ENCODE measurements at regions not wholly inside any gene's neighbourhood (a gene's known extent, or its start where the extent isn't known, plus 50 kb on each side); places are given as distances from the start of the nearest gene placed in this dataset.

DNA sequence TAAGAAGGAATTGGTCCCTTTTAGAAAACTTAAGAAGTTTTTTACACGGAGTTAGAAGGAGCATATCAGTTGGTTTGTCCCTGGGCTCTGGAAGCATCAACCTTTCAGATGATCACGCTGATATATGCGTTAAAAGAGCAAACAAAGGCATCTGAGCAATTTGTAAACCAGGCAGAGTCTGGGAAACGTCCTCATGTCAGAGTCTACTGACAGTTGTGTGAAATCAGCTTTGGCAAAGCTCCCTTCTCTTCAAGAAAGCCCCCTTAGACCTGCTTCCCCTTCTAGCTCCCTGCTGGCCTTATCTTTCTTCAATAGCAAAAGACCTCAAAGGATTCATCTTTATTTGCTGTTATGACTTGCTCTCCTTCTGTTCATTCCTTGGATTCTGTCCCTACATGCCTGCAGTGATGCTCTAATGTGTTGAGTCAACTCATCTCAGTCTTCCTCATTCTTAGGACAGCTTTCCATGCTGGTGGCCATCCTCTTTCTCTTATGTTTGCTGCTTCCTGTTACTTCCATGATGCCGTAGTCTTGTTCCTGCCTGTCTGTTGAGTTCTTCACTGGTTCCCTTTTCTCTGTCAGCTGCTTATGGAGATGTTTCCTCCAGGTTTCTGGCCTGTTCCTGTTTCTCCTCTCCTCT, 106.5 kb upstream of the BMPER start:
- no peaks in the 10 kb centered on the region for H4K20me1 ChIP-seq (ENCODE audit: insufficient read depth)
- no peak overlapping the region for H3K4me3 ChIP-seq (replicated peaks in 1 of 2; ENCODE audit: low read depth in 1 of 2, low read length in 2 of 2)
- H3K27ac ChIP-seq (ENCODE audit: low read depth, low read length), result no peak overlapping the region
- H3K4me2 ChIP-seq (ENCODE audit: low read length), result no peak overlapping the region
- no peaks in the 10 kb centered on the region for H3K9me2 ChIP-seq (ENCODE audit: insufficient read depth)
- TF ChIP-seq POLR2A (IDR thresholded peaks at IDR 0.05; ENCODE audit: borderline replicate concordance, extremely low read depth, insufficient read depth, insufficient read length), result no peak
- no peak for TF ChIP-seq RAD21 (IDR thresholded peaks at IDR 0.05; ENCODE audit: low read depth)
- TF ChIP-seq SRF (IDR thresholded peaks at IDR 0.05; ENCODE audit: low read depth), result no peak
- TF ChIP-seq EZH2phosphoT487 (IDR thresholded peaks at IDR 0.05; ENCODE audit: borderline replicate concordance), result no peak
- H3K4me1 ChIP-seq (ENCODE audit: control insufficient read depth in 1 of 2, insufficient read depth in 2 of 2, low read length in 2 of 2), result no peaks in the 10 kb centered on the region
- intact Hi-C loops (cut with micrococcal nuclease), result no loop called here
- POLR2A ChIA-PET, result no interaction called here
- no peaks in the 10 kb centered on the region for H3K79me2 ChIP-seq (ENCODE audit: insufficient read depth, low read length)
- H3K9ac ChIP-seq (ENCODE audit: low read length), result no peak overlapping the region
- DNase-seq (ENCODE audit: low read depth, low spot score) (no peak), ATAC-seq (no peak)
- H3K9me3 ChIP-seq (ENCODE audit: control insufficient read depth in 1 of 2, insufficient read depth in 1 of 2, low read depth in 1 of 2, low read length in 2 of 2), result no peaks in the 10 kb centered on the region
- no TSS peak for BruUV-seq (replicated peaks)
- CTCF ChIA-PET, result no interaction called here
- no peak overlapping the region for H2AFZ ChIP-seq (ENCODE audit: low read depth, low read length, poor library complexity, severe bottlenecking)
- no peaks in the 10 kb centered on the region for H3K36me3 ChIP-seq (ENCODE audit: control insufficient read depth in 1 of 2, insufficient read depth in 2 of 2, low read length in 2 of 2)
- RAD21 ChIA-PET (ENCODE audit: low non-redundant PET in 1 of 2, low total read pairs in 2 of 2, uncharacterized antibody in 2 of 2, unreplicated experiment in 2 of 2), result no interaction called here
- H3K27me3 ChIP-seq (ENCODE audit: insufficient read depth, low read length), result no peaks in the 10 kb centered on the region

DNA sequence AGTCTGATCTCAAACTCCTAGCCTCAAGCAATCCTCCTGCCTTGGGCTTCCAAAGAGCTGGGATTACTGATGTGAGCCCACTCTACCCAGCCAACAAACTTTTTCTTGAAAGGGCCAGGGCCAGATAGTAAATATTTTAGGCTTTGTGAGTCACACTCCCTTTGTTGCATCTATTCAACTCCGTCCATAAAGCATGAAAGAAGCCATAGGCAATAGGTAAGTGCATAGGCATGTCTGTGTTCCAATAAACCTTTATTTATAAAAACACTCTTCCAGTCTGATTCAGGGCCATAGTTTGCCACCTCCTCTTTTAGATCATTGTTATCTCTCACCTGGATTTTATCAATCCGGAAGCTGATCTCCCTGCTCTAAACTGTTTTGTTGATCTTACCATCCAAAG, 105.6 kb upstream of the BMPER start:
- RAD21 ChIA-PET (ENCODE audit: low non-redundant PET in 1 of 2, low total read pairs in 2 of 2, uncharacterized antibody in 2 of 2, unreplicated experiment in 2 of 2), result no interaction called here
- H3K4me1 ChIP-seq (ENCODE audit: control insufficient read depth in 1 of 2, insufficient read depth in 2 of 2, low read length in 2 of 2), result no peaks in the 10 kb centered on the region
- intact Hi-C loops (cut with micrococcal nuclease), result no loop called here

More for the DNA sequence above, 105.6 kb upstream of the BMPER start:
- CTCF ChIA-PET, result no interaction called here
- no peaks in the 10 kb centered on the region for H4K20me1 ChIP-seq (ENCODE audit: insufficient read depth)
- POLR2A ChIA-PET, result no interaction called here
- no peak overlapping the region for H3K4me2 ChIP-seq (ENCODE audit: low read length)
- no peak overlapping the region for H3K4me3 ChIP-seq (replicated peaks in 1 of 2; ENCODE audit: low read depth in 1 of 2, low read length in 2 of 2)
- H3K27ac ChIP-seq (ENCODE audit: low read depth, low read length), result no peak overlapping the region
- H3K36me3 ChIP-seq (ENCODE audit: control insufficient read depth in 1 of 2, insufficient read depth in 2 of 2, low read length in 2 of 2), result no peaks in the 10 kb centered on the region
- ATAC-seq (no peak), DNase-seq (ENCODE audit: low read depth, low spot score) (no peak)
- H3K9me3 ChIP-seq (ENCODE audit: control insufficient read depth in 1 of 2, insufficient read depth in 1 of 2, low read depth in 1 of 2, low read length in 2 of 2), result no peaks in the 10 kb centered on the region
- peaks cover 4% of the 10 kb centered on the region; the same call in 1 of the 2 replicates for H3K27me3 ChIP-seq (ENCODE audit: insufficient read depth, low read length)
- BruUV-seq (replicated peaks), result no TSS peak
- no peak overlapping the region for H2AFZ ChIP-seq (ENCODE audit: low read depth, low read length, poor library complexity, severe bottlenecking)
- H3K9me2 ChIP-seq (ENCODE audit: insufficient read depth), result no peaks in the 10 kb centered on the region
- no peak overlapping the region for H3K9ac ChIP-seq (ENCODE audit: low read length)
- TF ChIP-seq, protein P1, sequence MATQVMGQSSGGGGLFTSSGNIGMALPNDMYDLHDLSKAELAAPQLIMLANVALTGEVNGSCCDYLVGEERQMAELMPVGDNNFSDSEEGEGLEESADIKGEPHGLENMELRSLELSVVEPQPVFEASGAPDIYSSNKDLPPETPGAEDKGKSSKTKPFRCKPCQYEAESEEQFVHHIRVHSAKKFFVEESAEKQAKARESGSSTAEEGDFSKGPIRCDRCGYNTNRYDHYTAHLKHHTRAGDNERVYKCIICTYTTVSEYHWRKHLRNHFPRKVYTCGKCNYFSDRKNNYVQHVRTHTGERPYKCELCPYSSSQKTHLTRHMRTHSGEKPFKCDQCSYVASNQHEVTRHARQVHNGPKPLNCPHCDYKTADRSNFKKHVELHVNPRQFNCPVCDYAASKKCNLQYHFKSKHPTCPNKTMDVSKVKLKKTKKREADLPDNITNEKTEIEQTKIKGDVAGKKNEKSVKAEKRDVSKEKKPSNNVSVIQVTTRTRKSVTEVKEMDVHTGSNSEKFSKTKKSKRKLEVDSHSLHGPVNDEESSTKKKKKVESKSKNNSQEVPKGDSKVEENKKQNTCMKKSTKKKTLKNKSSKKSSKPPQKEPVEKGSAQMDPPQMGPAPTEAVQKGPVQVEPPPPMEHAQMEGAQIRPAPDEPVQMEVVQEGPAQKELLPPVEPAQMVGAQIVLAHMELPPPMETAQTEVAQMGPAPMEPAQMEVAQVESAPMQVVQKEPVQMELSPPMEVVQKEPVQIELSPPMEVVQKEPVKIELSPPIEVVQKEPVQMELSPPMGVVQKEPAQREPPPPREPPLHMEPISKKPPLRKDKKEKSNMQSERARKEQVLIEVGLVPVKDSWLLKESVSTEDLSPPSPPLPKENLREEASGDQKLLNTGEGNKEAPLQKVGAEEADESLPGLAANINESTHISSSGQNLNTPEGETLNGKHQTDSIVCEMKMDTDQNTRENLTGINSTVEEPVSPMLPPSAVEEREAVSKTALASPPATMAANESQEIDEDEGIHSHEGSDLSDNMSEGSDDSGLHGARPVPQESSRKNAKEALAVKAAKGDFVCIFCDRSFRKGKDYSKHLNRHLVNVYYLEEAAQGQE (IDR thresholded peaks at IDR 0.05; ENCODE audit: low read depth), result no peak
- TF ChIP-seq YY1 (IDR thresholded peaks at IDR 0.05; ENCODE audit: extremely low read depth, insufficient replicate concordance, low read depth, low read length) (no peak), EGR1 (IDR thresholded peaks at IDR 0.05; ENCODE audit: low read depth) (no peak), SRF (IDR thresholded peaks at IDR 0.05; ENCODE audit: low read depth) (no peak), FOSL1 (IDR thresholded peaks at IDR 0.05; ENCODE audit: low read depth) (no peak), ELF1 (IDR thresholded peaks at IDR 0.05; ENCODE audit: borderline replicate concordance, low read depth) (no peak), SIN3A (IDR thresholded peaks at IDR 0.05; ENCODE audit: low read depth) (no peak)
- TF ChIP-seq, protein P2, sequence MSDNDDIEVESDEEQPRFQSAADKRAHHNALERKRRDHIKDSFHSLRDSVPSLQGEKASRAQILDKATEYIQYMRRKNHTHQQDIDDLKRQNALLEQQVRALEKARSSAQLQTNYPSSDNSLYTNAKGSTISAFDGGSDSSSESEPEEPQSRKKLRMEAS (IDR thresholded peaks at IDR 0.05), result no peak
- H3K79me2 ChIP-seq (ENCODE audit: insufficient read depth, low read length), result no peaks in the 10 kb centered on the region

Data from HCT116 (cell line).